22Rv1 (cell line): ENCODE measurements at regions not wholly inside any gene's neighbourhood (a gene's known extent, or its start where the extent isn't known, plus 50 kb on each side); places are given as distances from the start of the nearest gene placed in this dataset.

ENCODE experiments used
- ZFX ChIP-seq: fragments of 450-650 bp; IDR thresholded peaks from 2 replicates; pipeline ENCODE4 v1.6.1; 2017; ENCODE audit warnings: antibody characterized with exemption, borderline replicate concordance
- TF ChIP-seq, protein P1 (sequence below): fragments of 450-650 bp; IDR thresholded peaks from 2 replicates; pipeline ENCODE4 v1.5.1; 2017; ENCODE audit warnings: mild to moderate bottlenecking

GRCh38 chr11:41779401-41779960 is 320.0 kb upstream of the LRRC4C start:
- TF ChIP-seq, protein P1, sequence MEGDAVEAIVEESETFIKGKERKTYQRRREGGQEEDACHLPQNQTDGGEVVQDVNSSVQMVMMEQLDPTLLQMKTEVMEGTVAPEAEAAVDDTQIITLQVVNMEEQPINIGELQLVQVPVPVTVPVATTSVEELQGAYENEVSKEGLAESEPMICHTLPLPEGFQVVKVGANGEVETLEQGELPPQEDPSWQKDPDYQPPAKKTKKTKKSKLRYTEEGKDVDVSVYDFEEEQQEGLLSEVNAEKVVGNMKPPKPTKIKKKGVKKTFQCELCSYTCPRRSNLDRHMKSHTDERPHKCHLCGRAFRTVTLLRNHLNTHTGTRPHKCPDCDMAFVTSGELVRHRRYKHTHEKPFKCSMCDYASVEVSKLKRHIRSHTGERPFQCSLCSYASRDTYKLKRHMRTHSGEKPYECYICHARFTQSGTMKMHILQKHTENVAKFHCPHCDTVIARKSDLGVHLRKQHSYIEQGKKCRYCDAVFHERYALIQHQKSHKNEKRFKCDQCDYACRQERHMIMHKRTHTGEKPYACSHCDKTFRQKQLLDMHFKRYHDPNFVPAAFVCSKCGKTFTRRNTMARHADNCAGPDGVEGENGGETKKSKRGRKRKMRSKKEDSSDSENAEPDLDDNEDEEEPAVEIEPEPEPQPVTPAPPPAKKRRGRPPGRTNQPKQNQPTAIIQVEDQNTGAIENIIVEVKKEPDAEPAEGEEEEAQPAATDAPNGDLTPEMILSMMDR, result no peak
- TF ChIP-seq ZFX, result no peak
